H9 (cell line): ENCODE measurements at regions not wholly inside any gene's neighbourhood (a gene's known extent, or its start where the extent isn't known, plus 50 kb on each side); places are given as distances from the start of the nearest gene placed in this dataset.

Source experiments
- DNase-seq: peaks from one replicate; pipeline ENCODE4 v3.0.0-alpha.2; 2017
- H2AFZ ChIP-seq: one replicate; pipeline ENCODE4 v1.6.1; 2013; ENCODE audit warnings: mild to moderate bottlenecking, low read length, control low read depth, moderate library complexity
- H2AK5ac ChIP-seq: 2 replicates; pipeline ENCODE4 v1.6.1; 2013; ENCODE audit warnings: low read length, control low read depth, mixed read lengths; ENCODE audit not compliant: insufficient read length
- H2BK120ac ChIP-seq: one replicate; pipeline ENCODE4 v1.6.1; 2013; ENCODE audit warnings: low read depth, mild to moderate bottlenecking, low read length, control low read depth, inconsistent platforms; ENCODE audit not compliant: poor library complexity, severe bottlenecking
- H2BK12ac ChIP-seq: 2 replicates; pipeline ENCODE4 v1.6.1; 2013; ENCODE audit warnings: low read length, control low read depth, mixed read lengths, low read depth; ENCODE audit not compliant: insufficient read length
- H2BK15ac ChIP-seq: 2 replicates; pipeline ENCODE4 v1.6.1; 2013; ENCODE audit warnings: low read depth, low read length, control low read depth
- H2BK20ac ChIP-seq: one replicate; pipeline ENCODE4 v1.6.1; 2013; ENCODE audit warnings: low read depth, mild to moderate bottlenecking, low read length, control low read depth, inconsistent platforms; ENCODE audit not compliant: poor library complexity, severe bottlenecking
- H2BK5ac ChIP-seq: 2 replicates; pipeline ENCODE4 v1.6.1; 2013; ENCODE audit warnings: low read length, control low read depth, mixed read lengths; ENCODE audit not compliant: insufficient read length
- H3K14ac ChIP-seq: 2 replicates; pipeline ENCODE4 v1.6.1; 2013; ENCODE audit warnings: low read length, control low read depth; ENCODE audit not compliant: insufficient read depth
- H3K18ac ChIP-seq: 2 replicates; pipeline ENCODE4 v1.6.1; 2013; ENCODE audit warnings: low read depth, mild to moderate bottlenecking, mixed read lengths, low read length, control low read depth; ENCODE audit not compliant: insufficient read length
- H3K23ac ChIP-seq: 2 replicates; pipeline ENCODE4 v1.6.1; 2013; ENCODE audit warnings: low read length, control low read depth, mixed read lengths, low read depth; ENCODE audit not compliant: insufficient read length
- H3K23me2 ChIP-seq: 2 replicates; pipeline ENCODE4 v1.6.1; 2013; ENCODE audit warnings: low read depth, mild to moderate bottlenecking, mixed read lengths, low read length, control low read depth; ENCODE audit not compliant: insufficient read length, poor library complexity, severe bottlenecking
- H3K27ac ChIP-seq: 2 replicates; pipeline ENCODE4 v1.5.1; 2013; ENCODE audit warnings: low read length, control low read depth, mixed read lengths, low read depth; ENCODE audit not compliant: insufficient read length
- H3K27me3 ChIP-seq: 2 replicates; pipeline ENCODE4 v1.6.1; 2013; ENCODE audit warnings: low read length, control low read depth, inconsistent platforms; ENCODE audit not compliant: insufficient read depth
- H3K4ac ChIP-seq: 2 replicates; pipeline ENCODE4 v1.6.1; 2013; ENCODE audit warnings: low read depth, mild to moderate bottlenecking, control low read depth, inconsistent platforms, low read length, moderate library complexity
- H3K4me1 ChIP-seq: 2 replicates; pipeline ENCODE4 v1.6.1; 2013; ENCODE audit warnings: low read length, control low read depth, inconsistent platforms; ENCODE audit not compliant: insufficient read depth
- H3K4me2 ChIP-seq: 2 replicates; pipeline ENCODE4 v1.6.1; 2013; ENCODE audit warnings: low read length, control low read depth, mixed read lengths; ENCODE audit not compliant: insufficient read length, insufficient read depth
- H3K56ac ChIP-seq: 2 replicates; pipeline ENCODE4 v1.6.1; 2013; ENCODE audit warnings: low read depth, mild to moderate bottlenecking, mixed read lengths, low read length, control low read depth; ENCODE audit not compliant: insufficient read length
- H3K79me1 ChIP-seq: 2 replicates; pipeline ENCODE4 v1.6.1; 2013; ENCODE audit warnings: low read depth, mild to moderate bottlenecking, moderate library complexity, low read length, control low read depth, inconsistent platforms; ENCODE audit not compliant: insufficient read depth, poor library complexity, severe bottlenecking
- H3K79me2 ChIP-seq: 2 replicates; pipeline ENCODE4 v1.6.1; 2013; ENCODE audit warnings: low read length, control low read depth, inconsistent platforms; ENCODE audit not compliant: insufficient read depth
- H3K9ac ChIP-seq: 2 replicates; pipeline ENCODE4 v1.6.1; 2013; ENCODE audit warnings: low read length, control low read depth, mixed read lengths; ENCODE audit not compliant: insufficient read length; ENCODE audit errors: extremely low read depth
- H3K9me3 ChIP-seq: one replicate; pipeline ENCODE4 v1.6.1; 2013; ENCODE audit warnings: low read depth, low read length, inconsistent platforms; ENCODE audit not compliant: control insufficient read depth
- H3T11ph ChIP-seq: one replicate; pipeline ENCODE4 v1.6.1; 2013; ENCODE audit warnings: mild to moderate bottlenecking, low read length, control low read depth, inconsistent platforms
- H4K20me1 ChIP-seq: one replicate; pipeline ENCODE4 v1.6.1; 2013; ENCODE audit not compliant: control insufficient read depth, insufficient read length, insufficient read depth
- H4K5ac ChIP-seq: 2 replicates; pipeline ENCODE4 v1.6.1; 2013; ENCODE audit warnings: low read depth, mild to moderate bottlenecking, mixed read lengths, low read length, control low read depth; ENCODE audit not compliant: insufficient read length
- H4K8ac ChIP-seq: replicated peaks from 2 replicates; pipeline ENCODE4 v1.6.1; 2013; ENCODE audit warnings: low read length, control low read depth, mixed read lengths, low read depth; ENCODE audit not compliant: insufficient read length
- H4K91ac ChIP-seq: 2 replicates; pipeline ENCODE4 v1.6.1; 2013; ENCODE audit warnings: low read depth, mild to moderate bottlenecking, moderate library complexity, mixed read lengths, low read length, control low read depth; ENCODE audit not compliant: insufficient read length
- H3K27ac Mint-ChIP-seq, 3 experiments: 2 replicates in 2 of 3; 3 replicates in 1 of 3; pipeline ENCODE4 v1.8.0; 2020 to 2021; ENCODE audit warnings: mixed read lengths in 3 of 3, mild to moderate bottlenecking in 1 of 3, moderate library complexity in 1 of 3
- H3K27me3 Mint-ChIP-seq: 2 replicates; pipeline ENCODE4 v1.8.0; 2021; ENCODE audit warnings: low read depth, mild to moderate bottlenecking, moderate library complexity, mixed read lengths
- H3K36me3 Mint-ChIP-seq, 3 experiments: 2 replicates in 2 of 3; 3 replicates in 1 of 3; pipeline ENCODE4 v1.8.0; 2020 to 2021; ENCODE audit warnings: low read depth in 3 of 3, mixed read lengths in 3 of 3; ENCODE audit not compliant: insufficient read depth in 1 of 3
- H3K4me1 Mint-ChIP-seq, 2 experiments: 2 replicates each; pipeline ENCODE4 v1.8.0; 2020; ENCODE audit warnings: mixed read lengths in 2 of 2
- H3K4me3 Mint-ChIP-seq, 2 experiments: 2 replicates in 1 of 2; 3 replicates in 1 of 2; pipeline ENCODE4 v1.8.0; 2020 to 2021; ENCODE audit warnings: mild to moderate bottlenecking in 2 of 2, mixed read lengths in 2 of 2, moderate library complexity in 1 of 2
- H3K9me3 Mint-ChIP-seq, 2 experiments: 2 replicates in 1 of 2; 3 replicates in 1 of 2; pipeline ENCODE4 v1.8.0; 2020; ENCODE audit warnings: mild to moderate bottlenecking in 2 of 2, mixed read lengths in 2 of 2, moderate library complexity in 1 of 2
- WGBS: extraction: QIAGEN DNeasy Blood & Tissue Kit; methylation state at CpG from one replicate; pipeline ENCODE4 v1.1.7; 2013; ENCODE audit warnings: missing lambda C conversion rate, low lambda C conversion rate, mixed read lengths; ENCODE audit not compliant: insufficient read length; ENCODE audit errors: extremely low coverage; 5-methylcytosine and 5-hydroxymethylcytosine counted together
- TF ChIP-seq, protein P1 (sequence below): fragments of 200-600 bp; sonication (generic); conservative IDR thresholded peaks from 3 replicates; pipeline ENCODE4 v1.8.0; 2021; ENCODE audit warnings: antibody characterized with exemption, mild to moderate bottlenecking

DNA sequence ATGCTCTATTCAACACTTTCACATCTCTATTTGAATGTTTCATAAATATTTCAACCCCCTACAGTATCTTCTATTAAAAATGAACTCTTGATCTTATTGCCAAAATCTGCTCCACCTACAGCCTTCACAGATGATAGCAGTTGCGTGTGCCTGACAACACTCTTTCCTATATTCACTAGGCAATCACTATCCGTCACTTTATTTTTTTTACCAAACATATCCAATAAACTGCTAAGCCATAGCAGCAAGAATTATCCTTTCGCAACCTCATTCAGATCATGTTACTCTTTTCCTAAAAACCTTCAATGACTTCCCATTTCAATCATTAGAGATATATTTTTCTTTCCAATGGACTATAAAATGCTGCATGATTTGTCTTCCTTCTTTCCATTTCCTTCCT lies 629.8 kb upstream of the PCDH9 start:
- H2BK20ac ChIP-seq: no peak overlapping the region
- H3K27me3 Mint-ChIP-seq: no peaks in the 10 kb centered on the region
- H3K56ac ChIP-seq: no peak overlapping the region
- 100% methylated on average over 1 of the region's 3 CpGs for WGBS
- H3K4me2 ChIP-seq: no peak overlapping the region
- no peaks in the 10 kb centered on the region for H3K27me3 ChIP-seq
- H2BK12ac ChIP-seq: no peak overlapping the region
- no peak overlapping the region for H2BK120ac ChIP-seq
- H3T11ph ChIP-seq: no peak overlapping the region
- no peak overlapping the region for H2AK5ac ChIP-seq
- no peak overlapping the region for H3K4ac ChIP-seq
- no peaks in the 10 kb centered on the region for H3K79me1 ChIP-seq
- H3K9me3 ChIP-seq: no peaks in the 10 kb centered on the region
- no peak overlapping the region for H2BK15ac ChIP-seq
- peaks cover 1% of the 10 kb centered on the region; the same call in 1 of the 2 replicates for H3K4me1 ChIP-seq
- no peak overlapping the region for H4K91ac ChIP-seq
- no peak overlapping the region for H2AFZ ChIP-seq
- no peak overlapping the region for H3K14ac ChIP-seq
- no peak overlapping the region for H3K9ac ChIP-seq
- H3K23ac ChIP-seq: no peak overlapping the region
- H3K23me2 ChIP-seq: no peaks in the 10 kb centered on the region
- no peak overlapping the region for H3K18ac ChIP-seq
- no peak overlapping the region for H4K8ac ChIP-seq
- TF ChIP-seq, protein P1, sequence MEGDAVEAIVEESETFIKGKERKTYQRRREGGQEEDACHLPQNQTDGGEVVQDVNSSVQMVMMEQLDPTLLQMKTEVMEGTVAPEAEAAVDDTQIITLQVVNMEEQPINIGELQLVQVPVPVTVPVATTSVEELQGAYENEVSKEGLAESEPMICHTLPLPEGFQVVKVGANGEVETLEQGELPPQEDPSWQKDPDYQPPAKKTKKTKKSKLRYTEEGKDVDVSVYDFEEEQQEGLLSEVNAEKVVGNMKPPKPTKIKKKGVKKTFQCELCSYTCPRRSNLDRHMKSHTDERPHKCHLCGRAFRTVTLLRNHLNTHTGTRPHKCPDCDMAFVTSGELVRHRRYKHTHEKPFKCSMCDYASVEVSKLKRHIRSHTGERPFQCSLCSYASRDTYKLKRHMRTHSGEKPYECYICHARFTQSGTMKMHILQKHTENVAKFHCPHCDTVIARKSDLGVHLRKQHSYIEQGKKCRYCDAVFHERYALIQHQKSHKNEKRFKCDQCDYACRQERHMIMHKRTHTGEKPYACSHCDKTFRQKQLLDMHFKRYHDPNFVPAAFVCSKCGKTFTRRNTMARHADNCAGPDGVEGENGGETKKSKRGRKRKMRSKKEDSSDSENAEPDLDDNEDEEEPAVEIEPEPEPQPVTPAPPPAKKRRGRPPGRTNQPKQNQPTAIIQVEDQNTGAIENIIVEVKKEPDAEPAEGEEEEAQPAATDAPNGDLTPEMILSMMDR: no peak
- no peak overlapping the region for H3K4me3 Mint-ChIP-seq
- peaks cover 4 to 5% of the 10 kb centered on the region in 2 experiments; a peak in 1 of 5 replicates for H3K9me3 Mint-ChIP-seq
- no peak for DNase-seq
- H3K36me3 Mint-ChIP-seq: 0 out of 7 replicates have a peak, but pooled peaks cover 0 to 6% (median 0%) of the 10 kb centered on the region in 3 experiments
- peaks cover 11 to 13% of the 10 kb centered on the region in 2 experiments for H3K4me1 Mint-ChIP-seq
- H3K27ac ChIP-seq: no peak overlapping the region
- no peak overlapping the region for H2BK5ac ChIP-seq
- no peaks in the 10 kb centered on the region for H3K79me2 ChIP-seq
- H3K27ac Mint-ChIP-seq: no peak overlapping the region
- no peaks in the 10 kb centered on the region for H4K20me1 ChIP-seq
- no peak overlapping the region for H4K5ac ChIP-seq
